HCT116 (cell line): ENCODE measurements at regions not wholly inside any gene's neighbourhood (a gene's known extent, or its start where the extent isn't known, plus 50 kb on each side); places are given as distances from the start of the nearest gene placed in this dataset.
A peak's percentile ranks its signal among the peaks of the same experiment; 100 is the strongest.

Experiments used
- ATAC-seq: fragments of 200-7000 bp; cut with Tn5 transposase; 2 replicates; pipeline ENCODE4 v1.9.1; 2020; ENCODE audit warnings: mild to moderate bottlenecking, moderate library complexity
- BruUV-seq: library from RNA; stranded (reverse); fragments of 400-500 nt; replicated peaks from 2 replicates; lab custom pipeline; 2021; lab: Mats Ljungman, UMichigan
- CTCF ChIA-PET: fragments of 300-600 bp; sonication (Branson Sonifier 250); formaldehyde crosslinking; loops from one replicate; lab custom pipeline; 2021; ENCODE audit warnings: antibody characterized with exemption; lab: Charles Lee
- POLR2A ChIA-PET: fragments of 300-600, 350-600 bp; sonication (Branson Sonifier 250); formaldehyde crosslinking; loops from one replicate; lab custom pipeline; 2021; ENCODE audit warnings: antibody characterized with exemption; lab: Charles Lee
- RAD21 ChIA-PET, 2 experiments: fragments of 300-600 bp; sonication (Branson Sonifier 250); formaldehyde crosslinking; loops; one replicate each; lab custom pipeline; 2023; ENCODE audit warnings: low total read pairs in 2 of 2; ENCODE audit not compliant: uncharacterized antibody in 2 of 2, unreplicated experiment in 2 of 2, low non-redundant PET in 1 of 2; lab: Charles Lee
- DNase-seq: peaks from one replicate; pipeline ENCODE4 v3.0.0-alpha.2; 2010; ENCODE audit warnings: low read depth, low spot score
- H2AFZ ChIP-seq: fragments of 200-600 bp; shearing (Covaris generic), sonication (generic); 2 replicates; pipeline ENCODE4 v1.6.1; 2017; ENCODE audit warnings: low read depth, mixed run types, mixed read lengths, antibody characterized with exemption, low read length; ENCODE audit not compliant: poor library complexity, severe bottlenecking
- H3K27ac ChIP-seq: 2 replicates; pipeline ENCODE4 v1.5.1; 2012; ENCODE audit warnings: low read depth, low read length
- H3K27me3 ChIP-seq: fragments of 200-600 bp; sonication (generic); 2 replicates; pipeline ENCODE4 v1.6.1; 2016; ENCODE audit warnings: mixed run types, low read length, mixed read lengths; ENCODE audit not compliant: insufficient read depth
- H3K36me3 ChIP-seq, 2 experiments: fragments of 200-500 bp in 1 of 2; fragments of 200-600 bp in 1 of 2; sonication (Bioruptor generic) in 1 of 2; sonication (generic) in 1 of 2; 2 replicates each; pipeline versions ENCODE4 v1.5.1 to v1.6.1; 2014 to 2016; ENCODE audit warnings: low read length in 2 of 2, inconsistent platforms in 1 of 2, mixed read lengths in 1 of 2, mixed run types in 1 of 2; ENCODE audit not compliant: insufficient read depth in 2 of 2, control insufficient read depth in 1 of 2
- H3K4me1 ChIP-seq, 2 experiments: fragments of 200-600 bp in 1 of 2; sonication (generic) in 1 of 2; 2 replicates each; pipeline versions ENCODE4 v1.5.1 to v1.6.1; 2012 to 2017; ENCODE audit warnings: low read length in 2 of 2, inconsistent platforms in 1 of 2, mild to moderate bottlenecking in 1 of 2, mixed read lengths in 1 of 2, mixed run types in 1 of 2, moderate library complexity in 1 of 2; ENCODE audit not compliant: insufficient read depth in 2 of 2, control insufficient read depth in 1 of 2
- H3K4me2 ChIP-seq: fragments of 200-600 bp; sonication (generic); 2 replicates; pipeline ENCODE4 v1.6.1; 2017; ENCODE audit warnings: mixed run types, low read length, mixed read lengths
- H3K4me3 ChIP-seq, 2 experiments: fragments of 200-600 bp in 1 of 2; sonication (generic) in 1 of 2; replicated peaks in 1 of 2; 2 replicates each; pipeline ENCODE4 v1.5.1; 2011 to 2016; ENCODE audit warnings: low read length in 2 of 2, control low read depth in 1 of 2, low read depth in 1 of 2, mild to moderate bottlenecking in 1 of 2, mixed read lengths in 1 of 2, mixed run types in 1 of 2
- H3K79me2 ChIP-seq: fragments of 200-600 bp; sonication (generic); 2 replicates; pipeline ENCODE4 v1.6.1; 2017; ENCODE audit warnings: mild to moderate bottlenecking, mixed run types, low read length, moderate library complexity, mixed read lengths; ENCODE audit not compliant: insufficient read depth
- H3K9ac ChIP-seq: fragments of 200-600 bp; sonication (generic); 2 replicates; pipeline ENCODE4 v1.6.1; 2016; ENCODE audit warnings: low read length, mixed read lengths
- H3K9me2 ChIP-seq: fragments of 200-600 bp; sonication (generic), shearing (Covaris generic); 2 replicates; pipeline ENCODE4 v1.6.1; 2017; ENCODE audit warnings: mixed run types, mild to moderate bottlenecking, moderate library complexity; ENCODE audit not compliant: insufficient read depth
- H3K9me3 ChIP-seq, 2 experiments: fragments of 200-500 bp in 1 of 2; fragments of 200-600 bp in 1 of 2; sonication (Bioruptor generic) in 1 of 2; sonication (generic) in 1 of 2; 2 replicates each; pipeline ENCODE4 v1.6.1; 2014 to 2017; ENCODE audit warnings: low read length in 2 of 2, mixed read lengths in 2 of 2, inconsistent platforms in 1 of 2, low read depth in 1 of 2, mild to moderate bottlenecking in 1 of 2, mixed run types in 1 of 2, moderate library complexity in 1 of 2; ENCODE audit not compliant: control insufficient read depth in 1 of 2, insufficient read depth in 1 of 2
- H4K20me1 ChIP-seq: fragments of 200-600 bp; sonication (generic), shearing (Covaris generic); 2 replicates; pipeline ENCODE4 v1.6.1; 2017; ENCODE audit warnings: mixed run types, mild to moderate bottlenecking, moderate library complexity; ENCODE audit not compliant: insufficient read depth
- CTCF ChIP-seq, 3 experiments: fragments of 200-600 bp in 1 of 3; sonication (generic) in 1 of 3; IDR thresholded peaks in 2 of 3; conservative IDR thresholded peaks in 1 of 3; 2 replicates each; pipeline ENCODE4 v1.5.1; 2012 to 2017; ENCODE audit warnings: low read depth in 2 of 3, low read length in 2 of 3, antibody characterized with exemption in 1 of 3, borderline replicate concordance in 1 of 3, control low read depth in 1 of 3, mild to moderate bottlenecking in 1 of 3, mixed read lengths in 1 of 3, mixed run types in 1 of 3, moderate library complexity in 1 of 3; ENCODE audit not compliant: insufficient read depth in 1 of 3
- EZH2 ChIP-seq: fragments of 200-600 bp; sonication (generic); IDR thresholded peaks from 2 replicates; pipeline ENCODE4 v1.6.1; 2017; ENCODE audit warnings: antibody characterized with exemption, mixed run types
- RAD21 ChIP-seq: IDR thresholded peaks from 2 replicates; pipeline ENCODE4 v1.6.1; 2012; ENCODE audit warnings: low read depth, mild to moderate bottlenecking
- SRF ChIP-seq: IDR thresholded peaks from 2 replicates; pipeline ENCODE4 v1.6.1; 2012; ENCODE audit warnings: low read depth
- intact Hi-C: fragments of 100-400 bp; cut with micrococcal nuclease; formaldehyde crosslinking; loops from 2 replicates; pipeline ENCODE4 v1.10.0; 2022

- H4K20me1 ChIP-seq: no peaks in the 10 kb centered on the region
- no TSS peak for BruUV-seq
- no peak for DNase-seq
- H3K4me1 ChIP-seq: no peaks in the 10 kb centered on the region
- H3K9me3 ChIP-seq: no peaks in the 10 kb centered on the region
- no peak overlapping the region for H2AFZ ChIP-seq
- H3K27me3 ChIP-seq: no peaks in the 10 kb centered on the region
- no peaks in the 10 kb centered on the region for H3K36me3 ChIP-seq
- POLR2A ChIA-PET: no interaction called here
- TF ChIP-seq CTCF (IDR thresholded peaks at IDR 0.05 in 2 of 3, conservative IDR thresholded peaks at IDR 0.05 in 1 of 3; ENCODE audit: borderline replicate concordance in 1 of 3, insufficient read depth in 1 of 3, low read depth in 2 of 3, low read length in 2 of 3) (peak in 2 of 3 experiments; percentile 13 to 26; a peak in 2 of 6 replicates), EZH2 (no peak), RAD21 (0 out of 2 replicates have a peak, but pooled peaks have one; percentile 18)
- no peak for ATAC-seq
- RAD21 ChIA-PET: no interaction called here
- CTCF ChIA-PET: no interaction called here
- no peaks in the 10 kb centered on the region for H3K9me2 ChIP-seq
- H3K4me3 ChIP-seq: no peak overlapping the region
- intact Hi-C loops: no loop called here
- H3K9ac ChIP-seq: no peak overlapping the region
- no peaks in the 10 kb centered on the region for H3K79me2 ChIP-seq
- no peak overlapping the region for H3K4me2 ChIP-seq
- no peak overlapping the region for H3K27ac ChIP-seq
Measured at GRCh38 chr5:159642379-159642778, 273.9 kb upstream of the ADRA1B start.

DNA sequence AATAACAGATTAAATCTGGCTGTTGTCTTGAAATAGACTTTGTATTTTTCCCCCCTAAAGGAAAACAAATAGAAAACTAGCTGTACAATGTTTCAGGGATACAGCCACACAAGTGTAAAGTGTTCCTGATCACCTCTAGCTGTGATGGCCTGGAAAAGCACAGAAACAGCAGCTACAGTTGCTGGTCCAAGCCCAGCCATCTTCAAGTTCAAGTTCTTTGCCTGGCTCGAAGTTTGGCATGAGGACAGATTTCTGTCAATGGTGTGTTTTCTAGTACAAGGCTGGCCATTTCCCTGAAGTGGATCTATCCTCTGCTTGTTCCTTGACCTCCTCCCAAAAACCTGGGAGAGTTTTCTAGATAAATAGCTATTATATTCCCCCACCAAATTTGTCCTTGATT, 272.2 kb upstream of the ADRA1B start:
- Histone ChIP-seq H3K27ac (no peak overlapping the region), H3K9ac (no peak overlapping the region), H3K4me2 (no peak overlapping the region), H2AFZ (no peak overlapping the region), H3K9me2 (no peaks in the 10 kb centered on the region), H3K79me2 (no peaks in the 10 kb centered on the region), H4K20me1 (no peaks in the 10 kb centered on the region), H3K4me1 (no peaks in the 10 kb centered on the region), H3K4me3 (no peak overlapping the region), H3K9me3 (no peaks in the 10 kb centered on the region), H3K36me3 (no peaks in the 10 kb centered on the region), H3K27me3 (no peaks in the 10 kb centered on the region)
- CTCF ChIA-PET: no interaction called here
- ATAC-seq (no peak), DNase-seq (no peak)
- no peak for TF ChIP-seq SRF
- POLR2A ChIA-PET: no interaction called here
- RAD21 ChIA-PET: no interaction called here
- intact Hi-C loops: no loop called here
- BruUV-seq: no TSS peak
